ENCODE measurements at regions not wholly inside any gene's neighbourhood (a gene's known extent, or its start where the extent isn't known, plus 50 kb on each side); places are given as distances from the start of the nearest gene placed in this dataset.

DNA sequence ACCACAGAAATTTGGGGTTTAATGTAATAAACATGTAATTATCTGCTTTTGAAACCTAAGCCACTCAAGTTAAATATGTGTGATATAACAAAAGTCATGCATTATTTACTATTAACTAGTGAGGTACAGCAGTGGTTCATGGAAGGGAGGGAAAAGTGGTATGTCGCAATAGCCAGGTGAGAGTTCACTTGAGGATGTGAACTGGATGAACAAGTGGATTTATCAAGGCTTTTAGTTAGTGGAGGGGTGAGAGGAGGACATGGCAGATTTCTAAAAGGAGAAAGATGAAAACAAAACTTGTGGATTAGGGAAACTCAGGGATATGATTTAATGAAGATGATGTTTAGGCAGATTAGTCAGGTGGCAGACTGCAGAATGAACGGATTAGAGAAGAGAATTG is 141.3 kb upstream of the NFIB start:
- TF ChIP-seq, protein P1, sequence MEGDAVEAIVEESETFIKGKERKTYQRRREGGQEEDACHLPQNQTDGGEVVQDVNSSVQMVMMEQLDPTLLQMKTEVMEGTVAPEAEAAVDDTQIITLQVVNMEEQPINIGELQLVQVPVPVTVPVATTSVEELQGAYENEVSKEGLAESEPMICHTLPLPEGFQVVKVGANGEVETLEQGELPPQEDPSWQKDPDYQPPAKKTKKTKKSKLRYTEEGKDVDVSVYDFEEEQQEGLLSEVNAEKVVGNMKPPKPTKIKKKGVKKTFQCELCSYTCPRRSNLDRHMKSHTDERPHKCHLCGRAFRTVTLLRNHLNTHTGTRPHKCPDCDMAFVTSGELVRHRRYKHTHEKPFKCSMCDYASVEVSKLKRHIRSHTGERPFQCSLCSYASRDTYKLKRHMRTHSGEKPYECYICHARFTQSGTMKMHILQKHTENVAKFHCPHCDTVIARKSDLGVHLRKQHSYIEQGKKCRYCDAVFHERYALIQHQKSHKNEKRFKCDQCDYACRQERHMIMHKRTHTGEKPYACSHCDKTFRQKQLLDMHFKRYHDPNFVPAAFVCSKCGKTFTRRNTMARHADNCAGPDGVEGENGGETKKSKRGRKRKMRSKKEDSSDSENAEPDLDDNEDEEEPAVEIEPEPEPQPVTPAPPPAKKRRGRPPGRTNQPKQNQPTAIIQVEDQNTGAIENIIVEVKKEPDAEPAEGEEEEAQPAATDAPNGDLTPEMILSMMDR (IDR thresholded peaks at IDR 0.05; ENCODE audit: low read depth, low read length, missing control alignments), result no peak
- DNase-seq (ENCODE audit: low read depth), result no peak
- no peak overlapping the region for H3K4me3 ChIP-seq (ENCODE audit: low read depth, low read length)

DNA sequence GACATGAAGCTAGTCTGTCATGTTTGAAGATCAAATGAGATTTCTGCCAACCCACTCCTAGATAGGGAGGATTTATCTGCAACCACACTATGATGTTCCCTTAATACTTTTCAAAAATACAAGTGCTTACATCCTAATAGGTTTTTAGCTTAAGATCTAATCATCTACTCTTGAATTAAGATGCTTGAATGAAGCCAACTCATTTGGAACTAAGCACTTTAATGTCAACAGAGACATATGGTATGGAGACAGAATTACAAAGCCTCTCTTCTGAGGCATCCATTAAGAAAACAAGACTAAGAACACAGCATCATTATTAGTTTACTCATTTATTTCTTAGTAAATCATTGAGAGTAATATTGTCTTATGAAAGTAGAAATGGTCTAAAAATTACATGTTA is 139.3 kb upstream of the NFIB start:
- DNase-seq (ENCODE audit: low read depth), result no peak
- no peak overlapping the region for H3K4me3 ChIP-seq (ENCODE audit: low read depth, low read length)
- TF ChIP-seq, protein P1 (IDR thresholded peaks at IDR 0.05; ENCODE audit: low read depth, low read length, missing control alignments), result no peak

DNA sequence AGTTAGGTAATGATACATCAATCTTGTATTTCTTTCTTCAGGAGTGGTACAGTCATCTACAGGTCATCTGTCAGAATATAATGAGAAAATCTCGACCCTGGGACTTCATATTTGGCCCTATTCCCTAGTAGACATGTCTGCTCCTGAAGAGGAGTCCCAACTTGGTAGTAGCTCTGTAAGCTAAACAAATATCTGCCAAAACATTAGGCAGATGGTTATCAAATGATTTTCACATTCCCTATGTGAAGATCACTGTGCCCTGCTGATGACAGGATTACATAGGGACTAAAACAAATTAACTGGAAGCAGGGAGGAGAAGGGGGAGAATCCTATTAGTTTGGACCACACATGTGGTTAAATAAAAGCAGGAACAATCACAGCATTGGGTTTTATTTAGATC is 138.6 kb upstream of the NFIB start:
- DNase-seq (ENCODE audit: low read depth), result no peak
- no peak overlapping the region for H3K4me3 ChIP-seq (ENCODE audit: low read depth, low read length)
- TF ChIP-seq, protein P1 (IDR thresholded peaks at IDR 0.05; ENCODE audit: low read depth, low read length, missing control alignments), result no peak

DNA sequence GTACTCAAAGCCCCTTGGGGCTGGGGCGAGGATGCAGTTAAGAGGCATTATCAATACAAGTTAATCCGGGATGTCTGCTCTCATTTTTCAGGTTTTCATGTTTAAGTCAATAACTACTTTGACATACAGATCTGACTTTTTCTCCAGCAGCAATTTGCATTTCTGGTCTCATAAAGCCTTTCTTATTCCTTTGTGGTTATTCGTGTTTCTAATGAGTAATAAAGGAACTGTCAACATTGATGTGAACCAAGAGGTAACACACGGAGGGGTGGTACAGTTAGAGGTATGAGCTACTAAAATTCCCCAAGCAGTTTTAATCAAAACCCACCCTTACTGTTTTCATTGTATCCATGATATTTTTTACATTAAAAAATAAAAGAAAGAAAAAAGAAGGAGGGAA is 138.0 kb upstream of the NFIB start:
- H3K4me3 ChIP-seq (ENCODE audit: low read depth, low read length), result no peak overlapping the region
- TF ChIP-seq, protein P1 (IDR thresholded peaks at IDR 0.05; ENCODE audit: low read depth, low read length, missing control alignments), result no peak
- DNase-seq (ENCODE audit: low read depth), result peak; percentile 5

DNA sequence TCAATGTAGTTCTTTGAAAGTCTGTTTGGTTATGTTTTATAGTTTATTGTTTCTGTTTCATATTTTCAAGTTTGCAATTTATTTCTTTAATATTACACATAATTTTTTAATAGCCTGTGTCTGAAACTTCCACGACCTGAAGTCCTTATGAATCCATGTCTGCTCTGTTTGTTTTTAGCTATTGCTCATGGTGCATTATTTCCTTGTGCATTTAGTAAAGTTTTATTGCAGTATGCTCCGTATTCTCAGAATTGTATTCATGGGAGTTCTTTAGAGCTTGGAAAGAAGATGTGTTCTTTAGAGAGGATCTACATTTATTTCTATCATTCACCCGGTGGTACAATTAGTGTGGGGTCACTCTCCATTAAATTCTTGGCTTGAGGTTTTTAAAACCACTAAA is 133.2 kb upstream of the NFIB start:
- no peak for DNase-seq (ENCODE audit: low read depth)

DNA sequence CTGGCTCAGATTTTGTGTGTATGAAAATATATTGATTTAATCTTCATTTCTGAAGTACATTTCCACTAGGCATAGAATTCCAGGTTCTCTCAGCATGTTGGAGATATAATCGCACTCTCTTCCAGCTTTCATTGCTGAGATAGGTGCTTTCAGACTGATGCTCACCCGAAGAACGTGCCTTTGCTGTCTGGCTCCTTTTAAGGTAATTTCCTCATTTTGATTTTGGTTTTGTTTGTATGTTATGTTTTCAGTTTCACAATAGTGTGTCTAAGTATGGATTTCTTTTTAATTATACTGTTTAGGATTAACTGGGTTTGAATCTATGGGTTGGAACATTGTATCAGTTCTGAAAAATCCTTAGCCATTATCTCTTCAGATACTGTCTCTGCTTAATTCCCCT is 132.0 kb upstream of the NFIB start:
- DNase-seq (ENCODE audit: low read depth), result no peak
- H3K4me3 ChIP-seq (ENCODE audit: low read depth, low read length), result no peak overlapping the region

More for the DNA sequence above, 133.2 kb upstream of the NFIB start:
- TF ChIP-seq, protein P1 (IDR thresholded peaks at IDR 0.05; ENCODE audit: low read depth, low read length, missing control alignments), result no peak
- no peak overlapping the region for H3K4me3 ChIP-seq (ENCODE audit: low read depth, low read length)

DNA sequence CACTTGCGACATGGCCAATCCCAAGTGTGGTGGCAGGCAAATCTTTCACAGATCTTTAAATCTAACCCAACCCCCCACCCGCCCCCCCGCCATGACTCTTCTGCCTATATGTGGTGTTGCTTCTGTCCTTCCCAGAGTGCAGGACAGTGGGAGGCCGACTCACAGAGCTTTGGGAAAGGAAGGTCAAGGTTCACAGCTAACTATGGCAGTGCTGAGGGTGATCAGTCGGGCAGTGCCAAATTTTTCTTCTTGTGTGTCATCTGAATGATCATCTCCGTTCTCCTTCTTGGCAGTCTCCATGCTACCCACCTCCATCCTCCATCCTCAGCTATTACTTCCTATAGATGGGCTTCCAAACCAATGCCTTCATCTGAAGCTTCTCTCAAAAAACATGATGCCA is 129.0 kb upstream of the NFIB start:
- TF ChIP-seq, protein P1 (IDR thresholded peaks at IDR 0.05; ENCODE audit: low read depth, low read length, missing control alignments), result no peak
- H3K4me3 ChIP-seq (ENCODE audit: low read depth, low read length), result no peak overlapping the region
- DNase-seq (ENCODE audit: low read depth), result no peak

More for the DNA sequence above, 132.0 kb upstream of the NFIB start:
- TF ChIP-seq, protein P1 (IDR thresholded peaks at IDR 0.05; ENCODE audit: low read depth, low read length, missing control alignments), result no peak
